Activated CD4-positive, alpha-beta T cell treated with anti-CD3 and anti-CD28 coated beads, Interleukin-2, Interleukin-4, amounts not matched to agents 100 ng/mL and 50 ng/mL, durations not matched to agents 16 hours and 8 hours (primary cell): ENCODE measurements at regions not wholly inside any gene's neighbourhood (a gene's known extent, or its start where the extent isn't known, plus 50 kb on each side); places are given as distances from the start of the nearest gene placed in this dataset.

ENCODE experiments used
- DNase-seq: peaks from one replicate; pipeline ENCODE4 v3.0.0-alpha.2; 2020; ENCODE audit warnings: low spot score

DNA sequence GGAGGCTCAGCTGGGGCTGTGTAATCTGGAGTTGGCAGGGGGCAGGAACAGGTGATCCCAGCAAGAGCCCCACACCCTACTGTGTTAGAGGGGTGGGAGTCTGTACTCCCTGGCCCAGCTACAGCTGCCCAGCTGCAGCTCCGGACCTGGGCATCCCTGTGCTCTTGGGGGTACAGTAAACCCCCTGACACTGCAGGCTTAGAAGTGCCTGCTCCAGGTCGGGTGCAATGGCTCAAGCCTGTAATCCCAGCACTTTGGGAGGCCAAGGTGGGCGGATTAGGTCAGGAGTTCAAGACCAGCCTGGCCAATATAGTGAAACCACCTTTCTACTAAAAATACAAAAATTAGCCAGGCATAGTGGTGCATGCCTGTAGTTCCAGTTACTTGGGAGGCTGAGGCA, 1228.6 kb upstream of the EYS start:
- DNase-seq, result no peak

- no peak for DNase-seq
Measured at GRCh38 chr6:66931787-66932186, 1224.8 kb upstream of the EYS start.

DNA sequence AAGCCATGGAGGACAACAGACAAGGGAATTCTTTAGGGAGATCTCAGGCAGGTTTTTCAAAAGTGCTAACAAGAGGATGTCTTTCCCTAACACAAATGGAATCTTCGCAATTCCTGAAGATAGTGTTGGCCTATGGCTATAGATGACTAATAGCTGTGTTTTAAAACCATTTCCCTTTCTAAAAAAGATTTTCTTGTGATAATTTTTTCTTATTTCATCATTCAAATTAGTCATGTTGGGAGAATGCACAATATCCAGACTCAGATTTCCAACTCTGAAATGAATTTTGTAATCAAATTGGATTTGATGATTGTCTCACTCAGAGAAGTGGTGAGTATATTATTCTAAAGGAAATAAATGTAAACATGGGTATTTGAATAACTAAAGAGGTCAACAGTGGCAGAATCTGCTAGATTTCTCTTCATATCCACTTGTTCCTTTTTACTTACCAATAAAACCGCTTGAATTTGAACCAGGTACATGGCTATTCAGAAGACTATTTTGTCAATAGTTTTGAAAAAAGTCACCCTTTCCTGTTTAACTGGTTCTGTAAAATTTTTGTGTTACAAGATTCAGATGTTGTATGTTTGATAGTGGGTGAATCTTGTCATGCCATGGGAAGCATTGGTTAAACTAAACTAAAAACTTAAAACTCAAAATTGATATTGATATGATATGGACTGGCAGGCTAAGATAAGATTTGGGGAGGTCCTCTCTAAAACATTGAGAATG, 1223.7 kb upstream of the EYS start:
- DNase-seq, result no peak

DNA sequence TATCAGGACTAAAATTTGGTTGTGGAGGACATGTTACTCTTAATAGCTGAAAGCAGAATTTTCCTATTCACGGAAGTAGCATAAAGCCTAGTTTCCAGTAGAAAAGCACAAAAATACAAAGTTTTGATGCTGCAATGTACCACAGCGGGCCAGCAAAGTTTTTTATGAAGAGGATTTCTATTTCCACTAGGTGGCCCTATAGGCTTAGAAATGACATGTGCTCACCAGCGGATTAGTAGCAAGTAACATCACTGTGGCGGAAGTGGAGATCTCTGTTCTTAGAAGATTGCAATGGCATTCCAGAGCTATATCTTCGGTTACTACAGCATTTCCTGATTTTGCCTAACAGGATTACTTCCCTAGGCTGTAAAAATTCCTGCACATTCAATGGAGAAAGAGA, 1219.0 kb upstream of the EYS start:
- no peak for DNase-seq

- no peak for DNase-seq
Measured at GRCh38 chr6:66913657-66914056, 1206.6 kb upstream of the EYS start.

DNA sequence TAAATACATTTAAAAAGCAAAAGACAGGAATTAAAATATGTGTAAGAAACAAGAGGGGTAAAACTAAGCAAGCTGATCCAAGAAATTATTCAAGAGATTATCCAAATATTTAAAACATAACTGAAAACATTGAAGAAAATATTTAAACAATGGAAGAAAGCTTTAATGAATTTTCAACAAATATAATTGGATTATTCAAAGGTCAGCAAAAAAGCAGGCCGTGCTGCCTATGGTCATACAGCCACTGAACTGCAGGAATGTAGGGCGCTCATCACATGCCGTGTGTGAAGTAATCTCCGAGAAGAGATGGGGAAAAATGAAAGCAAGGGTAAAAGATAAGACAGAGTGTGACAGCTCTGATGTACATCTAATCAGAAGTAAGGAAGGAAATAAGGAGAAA, 1195.4 kb upstream of the EYS start:
- DNase-seq, result no peak

DNA sequence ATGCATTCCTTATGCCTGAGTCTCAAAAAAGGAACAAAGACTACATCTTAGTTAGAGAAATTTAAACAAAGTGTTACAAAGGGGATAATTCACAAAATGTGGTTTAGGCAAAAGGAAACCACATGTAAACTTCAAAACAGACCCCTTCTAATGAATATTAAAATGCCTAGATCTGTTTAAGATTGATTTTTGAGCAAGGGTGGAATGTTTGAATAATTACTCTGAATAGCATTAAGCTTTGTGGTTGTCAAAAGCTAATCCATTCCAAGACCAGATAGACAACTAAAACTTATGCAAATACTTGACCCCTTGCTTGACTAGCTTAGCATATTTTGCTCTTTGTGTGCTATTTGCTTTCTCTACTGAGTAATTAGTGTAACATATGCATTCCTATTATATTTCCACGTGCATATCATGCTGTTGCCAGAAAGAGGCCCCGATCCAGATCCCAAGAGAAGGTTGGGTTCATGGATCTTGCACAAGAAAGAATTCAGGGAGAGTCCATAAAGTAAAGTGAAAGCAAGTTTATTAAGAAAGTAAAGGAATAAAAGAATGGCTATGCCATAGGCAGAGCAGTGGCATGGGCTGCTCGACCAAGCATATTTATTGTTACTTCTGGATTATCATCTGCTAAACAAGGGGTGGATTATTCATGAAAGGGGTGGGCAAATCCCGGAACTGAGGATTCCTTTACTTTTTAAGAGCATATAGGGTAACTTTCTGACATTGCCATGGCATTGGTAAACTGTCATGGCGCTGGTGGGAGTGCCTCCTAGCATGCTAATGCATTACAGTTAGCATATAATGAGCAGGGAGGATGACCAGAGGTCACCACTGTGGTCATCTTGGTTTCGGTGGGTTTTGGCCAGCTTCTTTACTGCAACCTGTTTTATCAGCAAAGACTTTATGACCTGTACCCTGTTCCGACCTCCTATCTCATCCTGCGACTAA, 1193.4 kb upstream of the EYS start:
- DNase-seq, result no peak

DNA sequence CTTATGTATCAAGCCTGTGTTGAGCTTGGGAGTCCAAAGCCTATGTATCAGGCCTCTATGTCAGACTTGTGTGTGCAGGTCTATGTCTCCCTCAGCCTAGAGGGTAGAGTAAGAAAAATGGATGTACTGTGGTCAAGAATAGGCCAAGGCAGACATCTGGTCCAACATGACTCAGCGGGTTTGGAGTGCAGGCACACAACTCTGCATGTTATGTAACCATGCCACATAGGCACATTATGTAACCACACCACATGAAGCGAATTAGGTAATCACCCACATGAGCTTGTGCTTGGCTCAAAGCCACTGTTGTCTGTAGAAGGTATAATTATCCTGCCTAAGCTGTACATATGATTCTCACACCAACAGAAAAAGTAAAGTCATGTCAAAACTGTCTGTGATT, 1190.5 kb upstream of the EYS start:
- no peak for DNase-seq

- no peak for DNase-seq
Measured at GRCh38 chr6:66896415-66896814, 1189.4 kb upstream of the EYS start.

GRCh38 chr6:66883453-66883852, 1176.4 kb upstream of the EYS start:
- DNase-seq, result no peak

- DNase-seq, result no peak
Measured at GRCh38 chr6:66866801-66867200, 1159.8 kb upstream of the EYS start.

DNA sequence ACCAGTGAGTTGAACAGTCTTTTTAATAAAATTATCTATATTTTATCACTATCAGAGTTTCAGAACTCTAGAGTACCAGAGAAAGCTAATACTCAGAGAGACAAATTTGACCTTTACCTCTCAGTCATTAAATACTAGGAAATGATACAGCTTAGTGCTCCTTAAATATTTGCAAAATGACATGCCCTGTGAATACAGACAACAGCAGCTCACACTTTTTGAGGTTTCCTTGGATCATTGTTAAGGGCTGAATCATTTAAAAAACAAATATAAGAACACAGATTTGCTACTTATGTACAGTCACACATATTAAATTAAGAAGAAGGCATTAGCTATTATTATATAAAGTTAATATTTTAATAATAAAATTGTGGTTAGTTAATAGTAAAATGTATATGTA, 1158.7 kb upstream of the EYS start:
- DNase-seq, result no peak

- DNase-seq, result no peak
Measured at GRCh38 chr6:66861007-66861541, 1154.0 kb upstream of the EYS start.

GRCh38 chr6:66860328-66860727, 1153.3 kb upstream of the EYS start:
- DNase-seq, result no peak

DNA sequence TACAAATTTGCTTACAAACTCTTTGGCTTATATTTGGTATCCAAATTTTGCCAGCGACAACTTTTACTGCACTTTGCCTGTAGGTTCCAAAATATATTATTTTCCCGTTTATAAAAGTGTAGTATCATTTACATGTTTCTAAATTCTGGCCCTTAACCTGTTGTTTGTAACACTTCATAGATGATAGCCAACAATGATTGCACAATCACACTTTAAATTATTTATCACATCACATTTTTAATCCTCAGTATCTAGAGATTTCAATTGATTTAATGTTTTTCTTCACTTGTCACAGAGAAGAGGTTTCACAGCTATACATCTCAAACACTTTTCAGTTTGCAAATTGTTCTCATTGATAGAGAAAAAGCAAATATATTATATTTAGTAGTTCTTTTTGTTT, 1151.2 kb upstream of the EYS start:
- DNase-seq, result no peak

DNA sequence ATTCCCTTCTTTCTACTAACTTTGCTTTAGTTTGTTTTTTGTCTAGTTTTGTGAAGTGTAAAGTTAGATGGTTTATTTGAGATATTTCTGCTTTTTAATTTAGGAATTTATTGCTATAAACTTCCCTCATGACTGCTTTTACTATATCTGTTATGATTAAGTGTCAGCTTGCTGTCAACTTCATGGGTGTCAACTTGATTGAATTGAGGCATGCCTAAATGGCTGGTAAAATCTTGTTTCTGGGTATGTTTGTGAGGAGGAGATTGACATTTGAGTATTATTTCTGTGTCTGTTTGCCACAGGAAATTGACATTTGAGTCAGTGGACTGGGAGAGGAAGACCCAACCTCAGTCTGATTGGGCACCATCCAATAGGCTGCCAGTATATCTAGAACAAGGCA, 1147.0 kb upstream of the EYS start:
- DNase-seq, result no peak

DNA sequence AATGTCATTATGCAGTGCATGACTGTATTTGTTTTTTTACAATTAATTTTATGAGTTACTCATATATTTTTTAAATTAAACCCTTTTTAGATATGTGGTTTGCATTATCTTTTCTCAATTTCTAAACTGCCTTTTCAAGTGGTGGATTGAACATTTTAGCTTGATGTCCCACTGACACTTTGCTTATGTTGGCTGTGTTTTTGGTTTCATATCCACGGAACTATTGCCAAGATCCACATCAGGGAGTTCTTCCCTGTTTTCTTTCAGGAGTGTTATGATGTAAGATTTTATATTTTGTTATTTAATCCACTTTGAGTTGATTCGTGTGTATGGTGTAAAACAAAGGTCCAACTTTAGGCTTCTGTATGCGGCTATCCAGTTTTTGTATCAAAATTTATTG, 1144.9 kb upstream of the EYS start:
- no peak for DNase-seq

- DNase-seq, result no peak
Measured at GRCh38 chr6:66849843-66850242, 1142.8 kb upstream of the EYS start.

GRCh38 chr6:66848244-66848953, 1141.4 kb upstream of the EYS start:
- no peak for DNase-seq

DNA sequence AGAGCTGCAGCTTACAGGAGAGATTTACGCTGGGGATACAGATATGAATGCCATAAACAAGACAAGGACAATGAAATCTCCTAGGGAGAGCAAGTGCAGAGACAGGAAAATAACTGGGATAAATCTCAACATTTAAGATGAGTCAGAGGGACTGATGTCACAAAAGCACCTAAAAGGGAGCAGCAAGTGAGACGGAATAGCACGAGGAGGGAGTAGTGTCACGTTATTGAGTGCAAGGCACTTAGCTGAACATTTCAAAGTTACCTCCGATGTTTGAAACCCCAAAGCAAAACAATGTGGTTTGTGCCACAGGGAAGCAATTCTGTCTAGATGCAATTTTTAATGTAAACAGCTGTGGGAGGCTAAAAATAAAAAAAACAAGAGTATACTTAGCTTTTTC, 1131.7 kb upstream of the EYS start:
- DNase-seq, result no peak

DNA sequence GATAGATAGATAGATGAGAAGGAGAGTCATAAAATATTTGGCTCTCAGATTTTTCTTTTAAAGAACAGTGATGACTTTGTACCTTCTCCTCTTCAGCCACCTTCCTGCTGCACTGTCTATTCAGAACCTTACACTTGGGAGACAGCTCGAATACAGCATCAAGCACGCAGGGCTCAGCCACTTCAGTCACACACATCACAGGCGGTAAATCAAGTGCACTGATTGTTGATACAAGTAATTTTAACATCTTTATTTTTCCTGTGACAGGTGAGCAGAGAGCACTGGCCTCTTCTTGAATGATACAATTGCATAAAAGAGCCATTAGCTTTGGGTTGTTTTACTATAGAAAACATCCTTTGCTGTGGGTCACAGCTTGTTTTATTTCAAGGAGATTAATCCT, 1118.5 kb upstream of the EYS start:
- DNase-seq, result no peak

DNA sequence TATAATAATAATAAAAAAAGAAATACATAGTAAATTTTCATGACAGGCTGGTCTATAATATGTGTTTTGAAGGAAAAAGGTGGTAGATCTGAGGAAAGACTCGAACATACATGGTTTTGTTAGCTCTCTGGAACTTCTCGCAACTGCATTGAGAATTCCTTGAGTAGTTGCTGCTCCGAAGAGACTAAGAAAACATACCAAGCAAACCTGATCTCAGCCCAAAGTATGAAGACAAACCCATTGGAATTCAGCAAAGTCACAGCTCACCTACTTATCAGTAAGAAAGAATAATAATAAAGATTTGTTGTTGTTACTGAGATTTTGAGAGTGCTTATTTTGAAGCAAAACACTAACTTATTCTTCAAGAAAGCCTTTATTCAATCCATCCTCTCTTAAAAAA, 1107.1 kb upstream of the EYS start:
- no peak for DNase-seq

GRCh38 chr6:66808771-66809170, 1101.7 kb upstream of the EYS start:
- DNase-seq, result no peak
